HEK293T (cell line): ENCODE measurements at regions not wholly inside any gene's neighbourhood (a gene's known extent, or its start where the extent isn't known, plus 50 kb on each side); places are given as distances from the start of the nearest gene placed in this dataset.
A peak's percentile ranks its signal among the peaks of the same experiment; 100 is the strongest.

Experiments
- CTCF ChIA-PET: fragments of 350-600 bp; formaldehyde crosslinking; extraction: SDS; loops from one replicate; lab custom pipeline; 2021; ENCODE audit warnings: antibody characterized with exemption, inconsistent platforms; lab: Yijun Ruan, JAX
- POLR2A ChIA-PET: fragments of 350-600 bp; formaldehyde crosslinking; extraction: SDS; loops from one replicate; lab custom pipeline; 2020; ENCODE audit warnings: antibody characterized with exemption, inconsistent platforms; lab: Yijun Ruan, JAX
- DNase-seq: peaks from one replicate; pipeline ENCODE4 v3.0.0; 2012; ENCODE audit warnings: mixed read lengths; ENCODE audit errors: extremely low spot score
- ARNT ChIP-seq: fragments of 450-650 bp; IDR thresholded peaks from 2 replicates; pipeline ENCODE4 v1.6.1; 2017; ENCODE audit warnings: mild to moderate bottlenecking
- BHLHE40 ChIP-seq: fragments of 450-650 bp; IDR thresholded peaks from 2 replicates; pipeline ENCODE4 v1.6.1; 2016; ENCODE audit warnings: mild to moderate bottlenecking, moderate library complexity, borderline replicate concordance
- CTBP1 ChIP-seq: fragments of 450-650 bp; IDR thresholded peaks from 2 replicates; pipeline ENCODE4 v1.6.1; 2016; ENCODE audit warnings: borderline replicate concordance
- ELF4 ChIP-seq: fragments of 450-650 bp; IDR thresholded peaks from 2 replicates; pipeline ENCODE4 v1.6.1; 2017; ENCODE audit warnings: antibody characterized with exemption
- FOXA1 ChIP-seq: fragments of 450-650 bp; IDR thresholded peaks from 2 replicates; pipeline ENCODE4 v1.6.1; 2016; ENCODE audit warnings: mild to moderate bottlenecking
- FOXK2 ChIP-seq: fragments of 450-650 bp; IDR thresholded peaks from 2 replicates; pipeline ENCODE4 v1.6.1; 2016; ENCODE audit warnings: mild to moderate bottlenecking
- FOXM1 ChIP-seq: fragments of 450-650 bp; IDR thresholded peaks from 2 replicates; pipeline ENCODE4 v1.6.1; 2017; ENCODE audit warnings: mild to moderate bottlenecking, borderline replicate concordance
- HDGF ChIP-seq: fragments of 450-650 bp; IDR thresholded peaks from 2 replicates; pipeline ENCODE4 v1.6.1; 2017; ENCODE audit warnings: antibody characterized with exemption, borderline replicate concordance
- L3MBTL2 ChIP-seq: fragments of 450-650 bp; conservative IDR thresholded peaks from 2 replicates; pipeline ENCODE4 v1.6.1; 2016; ENCODE audit warnings: mild to moderate bottlenecking
- LEF1 ChIP-seq: fragments of 450-650 bp; IDR thresholded peaks from 2 replicates; pipeline ENCODE4 v1.6.1; 2017; ENCODE audit warnings: mild to moderate bottlenecking, borderline replicate concordance
- NFRKB ChIP-seq: fragments of 450-650 bp; IDR thresholded peaks from 2 replicates; pipeline ENCODE4 v1.6.1; 2016; ENCODE audit warnings: mild to moderate bottlenecking, moderate library complexity
- SP1 ChIP-seq: fragments of 450-650 bp; IDR thresholded peaks from 2 replicates; pipeline ENCODE4 v1.6.1; 2017
- SUZ12 ChIP-seq: fragments of 450-650 bp; IDR thresholded peaks from 2 replicates; pipeline ENCODE4 v1.6.1; 2016; ENCODE audit warnings: mild to moderate bottlenecking
- TARDBP ChIP-seq: fragments of 450-650 bp; IDR thresholded peaks from 2 replicates; pipeline ENCODE4 v1.6.1; 2016
- ZNF384 ChIP-seq: fragments of 450-650 bp; IDR thresholded peaks from 2 replicates; pipeline ENCODE4 v1.6.1; 2016
- TF ChIP-seq, protein P1 (sequence below): fragments of 450-650 bp; IDR thresholded peaks from 2 replicates; pipeline ENCODE4 v1.6.1; 2016

- TF ChIP-seq LEF1 = no peak
- no peak for TF ChIP-seq FOXM1
- no peak for TF ChIP-seq HDGF
- no peak for TF ChIP-seq TARDBP
- TF ChIP-seq ZNF384 = no peak
- CTCF ChIA-PET = no interaction called here
- POLR2A ChIA-PET = no interaction called here
- DNase-seq = no peak
Observed at GRCh38 chr1:83505148-83505547, 493.8 kb downstream of the TTLL7 start.

DNA sequence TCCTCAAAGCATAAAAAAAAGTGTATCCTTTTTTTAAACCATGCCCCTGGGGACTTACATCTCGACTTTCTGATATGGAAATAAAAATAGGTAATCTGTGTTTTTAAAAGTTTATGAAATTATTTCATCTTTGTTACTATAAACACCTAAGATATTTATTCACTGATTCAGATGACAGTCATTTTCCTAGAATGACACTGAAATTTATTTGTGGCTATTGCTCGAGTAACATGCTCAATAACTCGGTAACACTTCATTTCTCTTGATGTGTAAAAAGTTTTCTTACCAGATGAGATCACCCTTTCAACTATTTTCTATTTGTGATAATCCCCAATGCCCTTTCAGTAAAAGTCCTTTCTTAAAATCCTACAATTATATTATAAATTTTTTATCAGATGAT is 495.8 kb downstream of the TTLL7 start:
- DNase-seq = no peak
- POLR2A ChIA-PET = no interaction called here
- CTCF ChIA-PET = no interaction called here
- no peak for TF ChIP-seq ELF4
- no peak for TF ChIP-seq FOXA1

- no peak for TF ChIP-seq FOXM1
- no peak for TF ChIP-seq ELF4
- TF ChIP-seq, protein P1, sequence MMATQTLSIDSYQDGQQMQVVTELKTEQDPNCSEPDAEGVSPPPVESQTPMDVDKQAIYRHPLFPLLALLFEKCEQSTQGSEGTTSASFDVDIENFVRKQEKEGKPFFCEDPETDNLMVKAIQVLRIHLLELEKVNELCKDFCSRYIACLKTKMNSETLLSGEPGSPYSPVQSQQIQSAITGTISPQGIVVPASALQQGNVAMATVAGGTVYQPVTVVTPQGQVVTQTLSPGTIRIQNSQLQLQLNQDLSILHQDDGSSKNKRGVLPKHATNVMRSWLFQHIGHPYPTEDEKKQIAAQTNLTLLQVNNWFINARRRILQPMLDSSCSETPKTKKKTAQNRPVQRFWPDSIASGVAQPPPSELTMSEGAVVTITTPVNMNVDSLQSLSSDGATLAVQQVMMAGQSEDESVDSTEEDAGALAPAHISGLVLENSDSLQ = no peak
- TF ChIP-seq ARNT = no peak
- TF ChIP-seq TARDBP = no peak
- TF ChIP-seq BHLHE40 = no peak
- TF ChIP-seq L3MBTL2 = no peak
- TF ChIP-seq ZNF384 = no peak
- TF ChIP-seq LEF1 = no peak
- no peak for TF ChIP-seq SUZ12
- no peak for TF ChIP-seq HDGF
- no peak for TF ChIP-seq SP1
- no peak for TF ChIP-seq NFRKB
- no peak for TF ChIP-seq FOXK2
- TF ChIP-seq FOXA1 = no peak
- TF ChIP-seq CTBP1 = no peak
- ChIA-PET POLR2A (no interaction called here), CTCF (no interaction called here)
- no peak for DNase-seq
Observed at GRCh38 chr1:83500987-83501591, 497.8 kb downstream of the TTLL7 start.

DNA sequence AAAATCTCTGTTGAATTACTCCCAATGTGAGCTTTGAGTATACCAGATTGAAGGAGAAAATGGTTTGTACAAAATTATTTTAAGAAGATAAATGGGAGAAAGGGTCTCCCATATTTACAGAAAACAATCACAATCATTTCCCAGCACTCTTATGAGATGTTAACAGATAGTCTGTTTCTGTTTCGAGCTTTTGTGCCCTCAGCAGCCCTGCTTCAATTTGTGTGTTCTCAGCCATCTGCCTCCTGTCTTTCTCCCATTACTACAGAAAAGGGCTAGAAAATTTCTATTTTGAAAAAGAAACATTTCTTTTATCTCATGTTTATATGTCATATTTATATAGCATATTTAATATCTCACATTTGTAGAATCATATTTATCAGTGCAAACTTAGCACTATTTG is 498.4 kb downstream of the TTLL7 start:
- no peak for DNase-seq
- ChIA-PET CTCF (no interaction called here), POLR2A (no interaction called here)
- no peak for TF ChIP-seq ARNT
- TF ChIP-seq FOXA1 = no peak
- TF ChIP-seq, protein P1 = no peak
- TF ChIP-seq CTBP1 = no peak
- TF ChIP-seq FOXM1 = no peak
- no peak for TF ChIP-seq LEF1
- no peak for TF ChIP-seq ZNF384
- no peak for TF ChIP-seq SP1
- no peak for TF ChIP-seq HDGF
- TF ChIP-seq L3MBTL2 = no peak
- no peak for TF ChIP-seq TARDBP
- TF ChIP-seq FOXK2 = no peak
- no peak for TF ChIP-seq NFRKB
- no peak for TF ChIP-seq ELF4
- TF ChIP-seq BHLHE40 = no peak

DNA sequence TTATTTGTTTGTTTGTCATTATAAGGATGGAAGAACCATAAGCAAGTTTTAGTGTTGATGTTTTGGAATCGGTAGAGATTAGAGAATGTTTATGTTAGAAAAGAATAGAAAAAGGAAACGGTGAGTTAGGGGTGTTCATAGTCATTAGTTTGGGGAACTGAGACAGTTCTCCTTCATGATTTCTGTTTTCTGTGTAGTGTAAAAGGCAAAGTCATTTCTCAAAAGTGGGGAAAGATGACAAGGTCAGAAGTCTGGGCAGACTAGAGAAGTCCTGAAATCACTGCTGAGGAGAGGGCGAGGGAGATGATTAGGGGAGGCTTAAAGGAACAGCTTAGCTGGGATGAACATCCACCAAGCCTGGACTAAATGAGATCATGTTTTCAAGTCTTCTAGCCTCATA is 498.9 kb downstream of the TTLL7 start:
- TF ChIP-seq L3MBTL2 (no peak), HDGF (no peak), FOXK2 (no peak), ELF4 (no peak), ARNT (no peak), FOXA1 (no peak), CTBP1 (no peak), SP1 (no peak), FOXM1 (no peak), SUZ12 (no peak), ZNF384 (no peak)
- TF ChIP-seq, protein P1 = no peak
- POLR2A ChIA-PET = no interaction called here
- CTCF ChIA-PET = no interaction called here
- no peak for DNase-seq

DNA sequence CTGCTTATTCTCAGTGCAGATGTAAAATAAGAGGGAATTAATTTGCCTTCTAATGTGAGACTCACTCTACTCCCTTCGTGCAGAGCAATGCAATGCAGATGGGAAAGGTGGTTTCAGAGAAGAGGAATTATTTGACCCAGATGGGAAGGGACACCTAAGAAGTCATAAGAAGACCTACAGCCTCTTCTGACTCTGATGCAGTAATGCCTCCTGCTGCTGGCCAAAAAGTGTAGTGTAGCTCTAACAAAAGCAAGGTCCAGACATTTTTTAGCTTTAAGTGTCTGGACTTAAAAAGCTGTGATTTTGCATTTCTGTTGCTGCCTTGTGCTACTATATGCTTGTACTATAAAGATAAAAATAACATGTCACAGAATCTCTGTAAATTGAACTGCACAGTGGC is 501.4 kb downstream of the TTLL7 start:
- DNase-seq = peak; percentile 18
- TF ChIP-seq FOXA1 (no peak), FOXM1 (no peak), NFRKB (no peak), SP1 (no peak), L3MBTL2 (no peak), SUZ12 (no peak), LEF1 (no peak), FOXK2 (no peak), ARNT (no peak), ELF4 (no peak), CTBP1 (no peak), BHLHE40 (no peak), ZNF384 (no peak), HDGF (no peak), TARDBP (no peak)
- TF ChIP-seq, protein P1 = no peak
- ChIA-PET POLR2A (no interaction called here), CTCF (interaction anchor here (0.9 kb wide), 1 partner anchor 13 kb away, joined by 3 read pairs; no protein-coding TSS in a partner anchor)
